ENCODE measurements at regions not wholly inside any gene's neighbourhood (a gene's known extent, or its start where the extent isn't known, plus 50 kb on each side); places are given as distances from the start of the nearest gene placed in this dataset.

- no peak for DNase-seq (ENCODE audit: low read depth)
- no peak overlapping the region for H3K4me3 ChIP-seq (ENCODE audit: low read depth, low read length)
- TF ChIP-seq POLR2A (IDR thresholded peaks at IDR 0.05; ENCODE audit: extremely low read depth, insufficient read length) = no peak
- TF ChIP-seq CTCF (IDR thresholded peaks at IDR 0.05; ENCODE audit: low read depth, low read length) = no peak
- TF ChIP-seq, protein P1, sequence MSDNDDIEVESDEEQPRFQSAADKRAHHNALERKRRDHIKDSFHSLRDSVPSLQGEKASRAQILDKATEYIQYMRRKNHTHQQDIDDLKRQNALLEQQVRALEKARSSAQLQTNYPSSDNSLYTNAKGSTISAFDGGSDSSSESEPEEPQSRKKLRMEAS (IDR thresholded peaks at IDR 0.05; ENCODE audit: low read depth, low read length) = no peak
- no peak for TF ChIP-seq MYC (IDR thresholded peaks at IDR 0.05; ENCODE audit: low read depth, low read length)
Measured at GRCh38 chr5:174448662-174449061, 275.7 kb upstream of the MSX2 start.

DNA sequence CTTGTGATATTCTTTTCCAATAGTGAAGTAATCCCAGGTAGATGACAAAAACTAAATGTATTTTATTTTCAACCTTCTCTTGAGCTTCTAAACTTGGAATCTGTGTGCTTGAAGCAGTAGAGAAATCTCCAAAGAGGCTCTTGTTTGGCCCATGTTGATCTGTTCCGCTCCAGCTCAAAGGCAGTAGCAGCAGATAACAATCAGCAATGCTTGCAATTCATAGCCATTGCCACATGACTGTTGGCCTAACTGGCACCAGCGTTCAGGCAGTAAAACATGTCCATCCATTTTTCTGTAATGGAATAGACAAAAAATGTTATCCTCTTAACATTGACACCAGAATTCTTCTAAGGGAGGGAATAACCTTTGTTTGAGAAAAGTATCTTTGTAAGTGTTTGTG, 270.7 kb upstream of the MSX2 start:
- no peak for TF ChIP-seq CTCF (IDR thresholded peaks at IDR 0.05; ENCODE audit: low read depth, low read length)
- TF ChIP-seq, protein P1 (IDR thresholded peaks at IDR 0.05; ENCODE audit: low read depth, low read length) = no peak
- no peak for TF ChIP-seq POLR2A (IDR thresholded peaks at IDR 0.05; ENCODE audit: extremely low read depth, insufficient read length)
- TF ChIP-seq MYC (IDR thresholded peaks at IDR 0.05; ENCODE audit: low read depth, low read length) = no peak
- DNase-seq (ENCODE audit: low read depth) = no peak

GRCh38 chr5:174454464-174454863, 269.9 kb upstream of the MSX2 start:
- TF ChIP-seq, protein P1 (IDR thresholded peaks at IDR 0.05; ENCODE audit: low read depth, low read length) = no peak
- TF ChIP-seq MYC (IDR thresholded peaks at IDR 0.05; ENCODE audit: low read depth, low read length) (no peak), POLR2A (IDR thresholded peaks at IDR 0.05; ENCODE audit: extremely low read depth, insufficient read length) (no peak)
- DNase-seq (ENCODE audit: low read depth) = no peak
- no peak overlapping the region for H3K4me3 ChIP-seq (ENCODE audit: low read depth, low read length)

More for the DNA sequence above, 270.7 kb upstream of the MSX2 start:
- no peak overlapping the region for H3K4me3 ChIP-seq (ENCODE audit: low read depth, low read length)

DNA sequence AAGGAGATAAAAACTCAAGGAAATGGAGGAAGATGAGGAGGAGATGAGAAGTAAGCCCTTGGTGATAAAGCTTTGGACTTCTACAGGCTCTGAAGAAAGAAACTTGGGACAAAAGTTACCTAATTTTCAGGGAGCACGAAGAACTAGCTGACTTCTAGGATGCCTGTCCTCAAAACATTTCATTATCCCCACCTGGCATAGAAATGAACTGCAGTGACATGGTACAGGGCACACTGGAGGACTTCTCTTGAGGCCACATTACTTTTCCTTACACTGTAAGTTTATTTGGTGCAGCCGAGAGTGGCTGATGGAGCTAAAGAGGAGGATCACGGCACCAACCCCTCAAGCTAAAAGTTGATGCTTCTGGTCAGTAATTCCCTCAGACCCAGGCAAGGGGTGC, 269.5 kb upstream of the MSX2 start:
- TF ChIP-seq, protein P1 (IDR thresholded peaks at IDR 0.05; ENCODE audit: low read depth, low read length) = no peak
- TF ChIP-seq POLR2A (IDR thresholded peaks at IDR 0.05; ENCODE audit: extremely low read depth, insufficient read length) = no peak
- TF ChIP-seq CTCF (IDR thresholded peaks at IDR 0.05; ENCODE audit: low read depth, low read length) = no peak
- no peak for TF ChIP-seq MYC (IDR thresholded peaks at IDR 0.05; ENCODE audit: low read depth, low read length)
- H3K4me3 ChIP-seq (ENCODE audit: low read depth, low read length) = no peak overlapping the region
- no peak for DNase-seq (ENCODE audit: low read depth)

- H3K4me3 ChIP-seq (ENCODE audit: low read depth, low read length) = no peak overlapping the region
- no peak for DNase-seq (ENCODE audit: low read depth)
- TF ChIP-seq CTCF (IDR thresholded peaks at IDR 0.05; ENCODE audit: low read depth, low read length) (no peak), POLR2A (IDR thresholded peaks at IDR 0.05; ENCODE audit: extremely low read depth, insufficient read length) (no peak), MYC (IDR thresholded peaks at IDR 0.05; ENCODE audit: low read depth, low read length) (no peak)
- TF ChIP-seq, protein P1 (IDR thresholded peaks at IDR 0.05; ENCODE audit: low read depth, low read length) = no peak
Measured at GRCh38 chr5:174455301-174455700, 269.1 kb upstream of the MSX2 start.

- TF ChIP-seq MYC (IDR thresholded peaks at IDR 0.05; ENCODE audit: low read depth, low read length) (no peak), POLR2A (IDR thresholded peaks at IDR 0.05; ENCODE audit: extremely low read depth, insufficient read length) (no peak), CTCF (IDR thresholded peaks at IDR 0.05; ENCODE audit: low read depth, low read length) (no peak)
- TF ChIP-seq, protein P1 (IDR thresholded peaks at IDR 0.05; ENCODE audit: low read depth, low read length) = no peak
- no peak for DNase-seq (ENCODE audit: low read depth)
- no peak overlapping the region for H3K4me3 ChIP-seq (ENCODE audit: low read depth, low read length)
Measured at GRCh38 chr5:174457141-174457678, 267.2 kb upstream of the MSX2 start.
